ENCODE measurements at regions not wholly inside any gene's neighbourhood (a gene's known extent, or its start where the extent isn't known, plus 50 kb on each side); places are given as distances from the start of the nearest gene placed in this dataset.

DNA sequence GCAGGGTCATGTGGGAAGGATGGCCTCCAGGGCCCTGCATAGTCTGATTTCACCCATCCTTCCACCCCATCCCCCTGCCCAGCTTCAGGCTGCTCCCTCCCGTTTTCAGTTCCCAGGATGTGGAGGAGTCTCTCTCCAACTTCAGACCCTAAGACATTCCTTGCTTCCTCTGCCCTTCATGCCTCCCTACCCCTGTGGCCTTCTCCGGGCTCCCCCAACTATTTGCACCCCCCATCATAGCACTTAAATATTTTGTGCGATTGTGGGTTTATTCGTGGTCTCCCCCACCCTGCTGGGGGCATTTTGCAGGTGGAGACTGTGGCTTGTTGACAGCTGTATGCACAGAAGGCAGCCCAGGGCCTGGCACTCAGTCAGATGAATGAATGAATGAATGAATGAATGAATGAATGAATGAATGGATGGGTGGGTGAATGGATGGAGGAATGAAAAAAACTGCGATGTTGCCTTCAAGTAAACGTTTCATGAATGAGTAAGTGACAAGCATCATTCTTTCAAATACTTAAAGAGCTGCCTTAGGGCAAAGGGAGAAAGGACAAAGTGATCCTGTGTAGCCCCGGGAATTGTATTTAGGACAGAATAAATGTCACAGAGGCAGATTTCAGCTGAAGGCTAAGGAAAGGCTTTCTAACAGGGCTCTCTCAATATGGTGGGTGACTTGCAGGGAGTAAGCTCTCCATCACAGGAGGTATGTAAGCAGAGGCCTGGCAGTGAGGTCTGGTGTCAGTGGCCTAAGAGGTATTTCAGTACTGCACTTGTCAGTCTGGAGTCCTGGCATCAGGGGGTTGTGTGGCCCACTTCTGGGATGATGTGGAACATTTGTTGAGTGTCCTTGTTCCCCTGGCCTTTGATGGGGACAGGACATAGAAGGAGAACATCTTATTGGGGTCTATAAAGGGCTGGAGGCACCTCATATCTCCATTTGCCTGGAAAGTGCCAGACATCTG is 156.4 kb downstream of the PTPRU start:
- TF ChIP-seq POLR2A (IDR thresholded peaks at IDR 0.05; ENCODE audit: extremely low read depth, insufficient read length), result no peak
- TF ChIP-seq, protein P1, sequence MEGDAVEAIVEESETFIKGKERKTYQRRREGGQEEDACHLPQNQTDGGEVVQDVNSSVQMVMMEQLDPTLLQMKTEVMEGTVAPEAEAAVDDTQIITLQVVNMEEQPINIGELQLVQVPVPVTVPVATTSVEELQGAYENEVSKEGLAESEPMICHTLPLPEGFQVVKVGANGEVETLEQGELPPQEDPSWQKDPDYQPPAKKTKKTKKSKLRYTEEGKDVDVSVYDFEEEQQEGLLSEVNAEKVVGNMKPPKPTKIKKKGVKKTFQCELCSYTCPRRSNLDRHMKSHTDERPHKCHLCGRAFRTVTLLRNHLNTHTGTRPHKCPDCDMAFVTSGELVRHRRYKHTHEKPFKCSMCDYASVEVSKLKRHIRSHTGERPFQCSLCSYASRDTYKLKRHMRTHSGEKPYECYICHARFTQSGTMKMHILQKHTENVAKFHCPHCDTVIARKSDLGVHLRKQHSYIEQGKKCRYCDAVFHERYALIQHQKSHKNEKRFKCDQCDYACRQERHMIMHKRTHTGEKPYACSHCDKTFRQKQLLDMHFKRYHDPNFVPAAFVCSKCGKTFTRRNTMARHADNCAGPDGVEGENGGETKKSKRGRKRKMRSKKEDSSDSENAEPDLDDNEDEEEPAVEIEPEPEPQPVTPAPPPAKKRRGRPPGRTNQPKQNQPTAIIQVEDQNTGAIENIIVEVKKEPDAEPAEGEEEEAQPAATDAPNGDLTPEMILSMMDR (IDR thresholded peaks at IDR 0.05; ENCODE audit: low read depth, low read length), result no peak
- no peak for TF ChIP-seq MYC (IDR thresholded peaks at IDR 0.05; ENCODE audit: low read depth, low read length)

All from NB4 (cell line).